22Rv1 (cell line): ENCODE measurements at regions not wholly inside any gene's neighbourhood (a gene's known extent, or its start where the extent isn't known, plus 50 kb on each side); places are given as distances from the start of the nearest gene placed in this dataset.

Experiments
- CTCF ChIP-seq: fragments of 450-650 bp; IDR thresholded peaks from 2 replicates; pipeline ENCODE4 v1.5.1; 2017; ENCODE audit warnings: mild to moderate bottlenecking
- ZFX ChIP-seq: fragments of 450-650 bp; IDR thresholded peaks from 2 replicates; pipeline ENCODE4 v1.6.1; 2017; ENCODE audit warnings: antibody characterized with exemption, borderline replicate concordance

GRCh38 chr17:34166352-34166751 is 88.7 kb upstream of the CCL2 start:
- TF ChIP-seq CTCF (no peak), ZFX (no peak)
